Gastroesophageal sphincter (tissue), 3 donors: ENCODE measurements at regions not wholly inside any gene's neighbourhood (a gene's known extent, or its start where the extent isn't known, plus 50 kb on each side); places are given as distances from the start of the nearest gene placed in this dataset.

ENCODE experiments used
- CTCF ChIP-seq, 4 experiments: fragments of 200-600 bp in 2 of 4; fragments of 450-650 bp in 2 of 4; sonication (generic) in 1 of 4; IDR thresholded peaks; one replicate each; pipeline ENCODE4 v1.5.1; 2017 to 2019; ENCODE audit warnings: antibody characterized with exemption in 4 of 4, mild to moderate bottlenecking in 2 of 4, moderate library complexity in 2 of 4
- POLR2AphosphoS5 ChIP-seq: sonication (generic); formaldehyde crosslinking; IDR thresholded peaks from one replicate; pipeline ENCODE4 v1.6.1; 2017; ENCODE audit warnings: antibody characterized with exemption

DNA sequence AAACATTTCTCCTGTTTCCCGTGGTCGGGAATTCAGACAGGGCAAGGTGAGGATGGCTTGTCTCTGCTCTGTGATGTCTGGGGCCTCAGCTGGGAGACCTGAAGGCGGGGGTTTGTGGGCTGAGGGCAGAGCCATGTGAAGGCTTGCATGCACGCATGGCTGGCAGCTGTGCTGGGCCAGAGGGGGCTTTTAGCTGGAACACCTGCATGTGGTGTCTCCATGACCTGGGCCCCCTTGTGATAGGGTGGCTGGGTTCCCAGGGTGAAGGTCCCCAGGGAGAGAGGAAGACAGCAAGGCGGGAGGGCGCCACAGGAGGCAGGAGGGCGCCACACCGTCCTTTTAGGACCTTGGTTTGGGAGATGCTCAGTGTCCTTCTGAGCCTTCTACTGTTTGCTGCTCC lies 101.6 kb upstream of the PRR23E start:
- no peak for TF ChIP-seq POLR2AphosphoS5
- TF ChIP-seq CTCF (IDR thresholded peaks at IDR 0.05): no peak
